ENCODE measurements at regions not wholly inside any gene's neighbourhood (a gene's known extent, or its start where the extent isn't known, plus 50 kb on each side); places are given as distances from the start of the nearest gene placed in this dataset.
"Not testable (repeated sequence)": the region's sequence is repeated elsewhere in the genome, so short reads cannot be mapped to it uniquely, and the experiment has no call there.

GRCh38 chr5:123947797-123948196, 435.8 kb downstream of the CSNK1G3 start:
- no peaks in the 10 kb centered on the region for H3K9me3 ChIP-seq (ENCODE audit: control insufficient read depth, low read length)
- WGBS = 83% methylated on average over 2 of the region's 2 CpGs
- intact Hi-C loops (cut with DNase I) = no loop called here
- H3K27me3 ChIP-seq (ENCODE audit: control insufficient read depth, insufficient read depth) = no peaks in the 10 kb centered on the region
- no peak for ATAC-seq
- no peak for DNase-seq
- H3K4me3 ChIP-seq (ENCODE audit: low read length) = no peak overlapping the region
- no peaks in the 10 kb centered on the region for H3K4me1 ChIP-seq (ENCODE audit: control insufficient read depth, insufficient read depth, low read length)
- H3K27ac ChIP-seq (ENCODE audit: low read length) = no peak overlapping the region

- 46% methylated on average over 1 of the region's 1 CpG for WGBS
- H3K9me3 ChIP-seq (ENCODE audit: control insufficient read depth, low read length) = no peaks in the 10 kb centered on the region
- no peak overlapping the region for H3K4me3 ChIP-seq (ENCODE audit: low read length)
- H3K4me1 ChIP-seq (ENCODE audit: control insufficient read depth, insufficient read depth, low read length) = no peaks in the 10 kb centered on the region
- no peak overlapping the region for H3K27ac ChIP-seq (ENCODE audit: low read length)
- no peak for ATAC-seq
- intact Hi-C loops (cut with DNase I) = no loop called here
- DNase-seq = no peak
- H3K27me3 ChIP-seq (ENCODE audit: control insufficient read depth, insufficient read depth) = no peaks in the 10 kb centered on the region
Measured at GRCh38 chr5:123945548-123945947, 433.6 kb downstream of the CSNK1G3 start.

DNA sequence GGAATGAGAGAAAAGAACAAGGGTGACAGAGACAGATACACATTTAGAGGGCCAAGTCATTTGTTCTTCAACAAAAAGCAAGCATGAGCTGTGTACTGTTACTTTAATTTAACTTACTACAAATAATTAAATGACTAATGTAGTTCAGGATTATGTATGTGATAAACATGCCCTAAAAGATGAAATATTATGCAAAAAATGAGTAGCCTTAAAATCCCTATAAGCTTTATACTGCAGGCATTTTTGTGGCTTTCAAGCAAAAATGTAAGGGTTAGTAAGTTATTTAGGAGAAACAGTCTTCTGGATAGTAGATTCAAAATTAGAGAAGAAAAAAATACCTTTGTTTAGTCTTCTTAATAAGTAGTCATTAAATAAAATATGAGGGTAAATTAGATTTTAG, 431.2 kb downstream of the CSNK1G3 start:
- Histone ChIP-seq H3K27me3 (ENCODE audit: control insufficient read depth, insufficient read depth) (no peaks in the 10 kb centered on the region), H3K4me1 (ENCODE audit: control insufficient read depth, insufficient read depth, low read length) (no peaks in the 10 kb centered on the region), H3K4me3 (ENCODE audit: low read length) (no peak overlapping the region), H3K27ac (ENCODE audit: low read length) (no peak overlapping the region), H3K9me3 (ENCODE audit: control insufficient read depth, low read length) (no peaks in the 10 kb centered on the region)
- ATAC-seq = no peak
- intact Hi-C loops (cut with DNase I) = no loop called here
- DNase-seq = no peak

DNA sequence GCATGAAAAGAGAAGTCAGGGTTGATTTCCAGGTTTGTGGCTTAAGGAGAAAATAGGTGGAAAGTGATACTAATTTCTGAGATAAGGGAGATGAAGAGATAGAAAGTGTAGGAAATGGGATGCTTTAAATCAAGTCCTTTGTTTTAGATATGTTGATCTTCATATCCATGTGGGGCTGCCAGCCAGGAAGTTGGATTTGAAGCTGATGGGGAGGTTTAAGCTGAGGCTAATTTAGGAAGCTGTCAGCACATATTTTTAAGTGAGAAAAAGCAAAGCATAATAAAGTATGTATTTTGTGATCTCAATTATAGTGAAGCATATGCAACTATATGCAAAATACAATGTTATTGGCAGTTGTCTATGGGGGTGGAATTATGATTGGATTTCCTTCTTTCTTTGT, 428.4 kb downstream of the CSNK1G3 start:
- Histone ChIP-seq H3K4me3 (ENCODE audit: low read length) (no peak overlapping the region), H3K27ac (ENCODE audit: low read length) (no peak overlapping the region), H3K9me3 (ENCODE audit: control insufficient read depth, low read length) (no peaks in the 10 kb centered on the region), H3K4me1 (ENCODE audit: control insufficient read depth, insufficient read depth, low read length) (no peaks in the 10 kb centered on the region), H3K27me3 (ENCODE audit: control insufficient read depth, insufficient read depth) (no peaks in the 10 kb centered on the region)
- intact Hi-C loops (cut with DNase I) = no loop called here
- DNase-seq (no peak), ATAC-seq (no peak)

GRCh38 chr5:123937230-123937629, 425.3 kb downstream of the CSNK1G3 start:
- Histone ChIP-seq H3K4me3 (ENCODE audit: low read length) (no peak overlapping the region), H3K27me3 (ENCODE audit: control insufficient read depth, insufficient read depth) (no peaks in the 10 kb centered on the region), H3K4me1 (ENCODE audit: control insufficient read depth, insufficient read depth, low read length) (no peaks in the 10 kb centered on the region), H3K9me3 (ENCODE audit: control insufficient read depth, low read length) (no peaks in the 10 kb centered on the region), H3K27ac (ENCODE audit: low read length) (no peak overlapping the region)
- peak; percentile 21 to 45 (median 44) for DNase-seq
- peak; percentile 52 to 53 for ATAC-seq
- WGBS = 64% methylated on average over 6 of the region's 6 CpGs
- intact Hi-C loops (cut with DNase I) = no loop called here

GRCh38 chr5:123936548-123936947, 424.6 kb downstream of the CSNK1G3 start:
- intact Hi-C loops (cut with DNase I) = no loop called here
- Histone ChIP-seq H3K4me3 (ENCODE audit: low read length) (no peak overlapping the region), H3K4me1 (ENCODE audit: control insufficient read depth, insufficient read depth, low read length) (no peaks in the 10 kb centered on the region), H3K27me3 (ENCODE audit: control insufficient read depth, insufficient read depth) (no peaks in the 10 kb centered on the region), H3K27ac (ENCODE audit: low read length) (no peak overlapping the region), H3K9me3 (ENCODE audit: control insufficient read depth, low read length) (no peaks in the 10 kb centered on the region)
- ATAC-seq = no peak
- 96% methylated on average over 4 of the region's 4 CpGs for WGBS
- DNase-seq = no peak

DNA sequence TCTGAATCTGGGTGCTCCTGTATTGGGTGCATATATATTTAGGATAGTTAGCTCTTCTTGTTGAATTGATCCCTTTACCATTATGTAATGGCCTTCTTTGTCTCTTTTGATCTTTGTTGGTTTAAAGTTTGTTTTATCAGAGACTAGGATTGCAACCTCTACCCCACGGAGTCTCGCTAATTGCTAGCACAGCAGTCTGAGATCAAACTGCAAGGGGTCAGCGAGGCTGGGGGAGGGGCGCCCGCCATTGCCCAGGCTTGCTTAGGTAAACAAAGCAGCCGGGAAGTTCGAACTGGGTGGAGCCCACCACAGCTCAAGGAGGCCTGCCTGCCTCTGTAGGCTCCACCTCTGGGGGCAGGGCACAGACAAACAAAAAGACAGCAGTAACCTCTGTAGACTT, 421.8 kb downstream of the CSNK1G3 start:
- ATAC-seq; DNase-seq; H3K27ac ChIP-seq (ENCODE audit: low read length); H3K4me1 ChIP-seq (ENCODE audit: control insufficient read depth, insufficient read depth, low read length); H3K27me3 ChIP-seq (ENCODE audit: control insufficient read depth, insufficient read depth); H3K9me3 ChIP-seq (ENCODE audit: control insufficient read depth, low read length); intact Hi-C loops (cut with DNase I); H3K4me3 ChIP-seq (ENCODE audit: low read length): not testable (repeated sequence)
- WGBS = 59% methylated on average over 7 of the region's 7 CpGs

GRCh38 chr5:123929055-123929474, 417.1 kb downstream of the CSNK1G3 start:
- 70% methylated on average over 1 of the region's 1 CpG for WGBS
- Histone ChIP-seq H3K27ac (ENCODE audit: low read length) (no peak overlapping the region), H3K9me3 (ENCODE audit: control insufficient read depth, low read length) (no peaks in the 10 kb centered on the region), H3K4me1 (ENCODE audit: control insufficient read depth, insufficient read depth, low read length) (no peaks in the 10 kb centered on the region), H3K4me3 (ENCODE audit: low read length) (no peak overlapping the region), H3K27me3 (ENCODE audit: control insufficient read depth, insufficient read depth) (no peaks in the 10 kb centered on the region)
- no peak for ATAC-seq
- DNase-seq = no peak
- intact Hi-C loops (cut with DNase I) = no loop called here

DNA sequence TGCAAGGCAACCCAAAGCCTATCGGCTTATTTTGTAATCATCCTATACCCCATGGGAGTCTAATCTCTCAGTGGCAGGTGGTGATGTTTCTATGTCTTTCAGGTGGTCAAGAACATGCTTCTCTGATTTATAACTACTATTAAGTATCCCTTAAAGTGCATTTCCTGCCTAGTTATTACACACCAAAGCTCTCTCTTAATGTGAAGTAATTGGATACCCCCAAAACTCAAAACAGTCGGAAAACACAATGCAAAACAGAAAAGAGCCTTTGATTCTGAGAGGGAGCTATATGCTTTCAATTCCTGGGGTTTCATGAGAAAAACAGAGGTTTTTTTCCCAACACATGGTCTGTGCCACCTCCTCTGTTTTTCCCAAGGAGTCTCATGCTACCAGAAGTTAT, 416.4 kb downstream of the CSNK1G3 start:
- ATAC-seq (no peak), DNase-seq (no peak)
- Histone ChIP-seq H3K4me1 (ENCODE audit: control insufficient read depth, insufficient read depth, low read length) (no peaks in the 10 kb centered on the region), H3K27ac (ENCODE audit: low read length) (no peak overlapping the region), H3K9me3 (ENCODE audit: control insufficient read depth, low read length) (no peaks in the 10 kb centered on the region), H3K4me3 (ENCODE audit: low read length) (no peak overlapping the region), H3K27me3 (ENCODE audit: control insufficient read depth, insufficient read depth) (no peaks in the 10 kb centered on the region)
- intact Hi-C loops (cut with DNase I) = no loop called here
- 98% methylated on average over 2 of the region's 2 CpGs for WGBS

DNA sequence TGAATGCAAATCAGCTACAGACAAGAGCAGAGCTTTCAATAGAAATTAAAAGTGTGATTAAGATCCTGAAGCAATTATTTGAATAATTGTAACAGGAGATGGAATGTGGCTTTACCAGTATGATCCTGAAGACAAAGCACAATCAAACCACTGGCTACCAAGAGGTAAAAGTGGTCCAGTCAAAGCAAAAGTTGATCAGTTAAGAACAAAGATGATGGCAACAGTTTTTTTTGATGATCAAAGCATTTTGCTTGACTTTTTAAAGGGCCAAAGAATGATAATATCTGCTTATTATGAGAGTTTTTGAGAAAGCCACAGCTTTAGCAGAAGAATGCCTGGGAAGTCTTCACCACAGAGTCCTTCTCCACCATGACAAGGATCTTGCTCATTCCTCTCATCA, 409.2 kb downstream of the CSNK1G3 start:
- intact Hi-C loops (cut with DNase I) = no loop called here
- no peaks in the 10 kb centered on the region for H3K9me3 ChIP-seq (ENCODE audit: control insufficient read depth, low read length)
- ATAC-seq (no peak), DNase-seq (no peak)
- H3K27me3 ChIP-seq (ENCODE audit: control insufficient read depth, insufficient read depth) = no peaks in the 10 kb centered on the region
- no peak overlapping the region for H3K27ac ChIP-seq (ENCODE audit: low read length)
- H3K4me3 ChIP-seq (ENCODE audit: low read length) = no peak overlapping the region
- H3K4me1 ChIP-seq (ENCODE audit: control insufficient read depth, insufficient read depth, low read length) = no peaks in the 10 kb centered on the region

GRCh38 chr5:123916345-123917121, 404.6 kb downstream of the CSNK1G3 start:
- Histone ChIP-seq H3K4me3 (ENCODE audit: low read length) (peak overlapping the region; percentile 15), H3K9me3 (ENCODE audit: control insufficient read depth, low read length) (no peaks in the 10 kb centered on the region), H3K27ac (ENCODE audit: low read length) (peak overlapping the region; percentile 85), H3K27me3 (ENCODE audit: control insufficient read depth, insufficient read depth) (no peaks in the 10 kb centered on the region), H3K4me1 (ENCODE audit: control insufficient read depth, insufficient read depth, low read length) (no peaks in the 10 kb centered on the region)
- intact Hi-C loops (cut with DNase I) = no loop called here
- no peak for DNase-seq
- 44% methylated on average over 8 of the region's 8 CpGs for WGBS
- peak; percentile 25 to 31 for ATAC-seq

GRCh38 chr5:123914333-123914732, 402.4 kb downstream of the CSNK1G3 start:
- no peak overlapping the region for H3K27ac ChIP-seq (ENCODE audit: low read length)
- H3K9me3 ChIP-seq (ENCODE audit: control insufficient read depth, low read length) = no peaks in the 10 kb centered on the region
- no peak overlapping the region for H3K4me3 ChIP-seq (ENCODE audit: low read length)
- ATAC-seq (no peak), DNase-seq (no peak)
- H3K4me1 ChIP-seq (ENCODE audit: control insufficient read depth, insufficient read depth, low read length) = no peaks in the 10 kb centered on the region
- 66% methylated on average over 1 of the region's 1 CpG for WGBS
- intact Hi-C loops (cut with DNase I) = no loop called here
- no peaks in the 10 kb centered on the region for H3K27me3 ChIP-seq (ENCODE audit: control insufficient read depth, insufficient read depth)

All from right cardiac atrium (tissue), 5 donors.